Amygdala (tissue), 56 donors: ENCODE measurements at regions not wholly inside any gene's neighbourhood (a gene's known extent, or its start where the extent isn't known, plus 50 kb on each side); places are given as distances from the start of the nearest gene placed in this dataset.
"Not testable (repeated sequence)": the region's sequence is repeated elsewhere in the genome, so short reads cannot be mapped to it uniquely, and the experiment has no call there.

Experiments used
- DNase-seq, 56 donors: peaks; one replicate each; lab custom pipeline; 2025; lab: John Stamatoyannopoulos, UW

DNA sequence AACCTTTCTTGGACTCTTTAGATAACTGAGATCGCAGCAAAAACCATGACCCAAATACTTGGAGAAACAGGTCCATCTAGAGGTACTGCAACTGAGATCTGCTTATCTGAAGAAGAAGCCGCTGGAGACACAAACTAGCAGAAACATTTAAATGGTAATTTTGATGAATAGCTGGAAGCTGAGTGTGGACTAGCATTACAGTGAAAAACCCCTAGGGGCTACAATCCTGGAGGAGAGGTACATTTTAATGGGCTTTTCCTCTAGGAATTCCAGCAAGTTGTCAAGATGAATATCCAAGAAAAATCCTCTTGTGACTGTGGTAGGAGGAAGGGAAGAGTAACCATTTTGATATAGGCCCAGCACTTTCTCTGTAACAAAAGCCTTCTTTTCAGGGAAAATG is 592.5 kb upstream of the GRIA3 start:
- no peak for DNase-seq

- no peak for DNase-seq
Measured at GRCh38 chrX:122596998-122597397, 587.1 kb upstream of the GRIA3 start.

- DNase-seq, result peak in 1 of 56 donors; percentile 0
Measured at GRCh38 chrX:122622795-122623194, 561.3 kb upstream of the GRIA3 start.

DNA sequence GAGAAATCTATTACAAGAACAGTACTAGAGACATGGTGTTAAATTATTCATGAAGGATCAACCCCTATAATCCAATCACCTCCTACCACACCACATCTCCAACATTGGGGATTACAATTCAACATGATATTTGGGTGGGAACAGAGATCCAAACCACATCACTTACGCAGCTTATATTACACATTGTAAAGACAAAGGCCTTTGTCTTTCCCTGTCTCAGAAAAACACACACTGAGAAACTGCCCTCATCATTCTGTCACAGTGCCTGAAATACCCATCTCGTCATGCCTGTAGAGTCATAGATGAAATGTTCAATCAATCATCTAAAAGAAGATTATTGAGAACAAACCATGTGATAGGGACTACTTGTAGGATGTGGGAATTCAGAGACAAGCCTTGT is 558.8 kb upstream of the GRIA3 start:
- DNase-seq, result no peak

DNA sequence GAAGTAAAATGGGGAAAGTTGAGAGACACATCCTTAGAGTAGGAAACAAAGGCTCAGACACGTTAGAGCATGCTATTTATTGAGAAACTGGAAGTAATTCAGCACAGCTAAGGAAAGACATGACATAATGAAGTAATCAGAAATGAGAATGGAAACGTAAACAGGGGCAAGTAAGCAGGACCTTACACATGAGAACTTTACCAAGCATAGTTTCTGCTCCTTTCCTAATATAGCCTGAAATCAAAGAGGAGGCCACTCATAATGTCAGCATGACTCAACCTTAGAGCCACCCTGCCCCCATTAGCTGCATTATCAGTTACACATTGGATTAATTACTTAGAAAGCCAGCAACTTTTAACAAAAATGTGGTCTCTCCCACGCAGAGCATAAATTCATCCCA is 558.3 kb upstream of the GRIA3 start:
- no peak for DNase-seq

GRCh38 chrX:122626871-122627270 is 557.2 kb upstream of the GRIA3 start:
- no peak for DNase-seq

DNA sequence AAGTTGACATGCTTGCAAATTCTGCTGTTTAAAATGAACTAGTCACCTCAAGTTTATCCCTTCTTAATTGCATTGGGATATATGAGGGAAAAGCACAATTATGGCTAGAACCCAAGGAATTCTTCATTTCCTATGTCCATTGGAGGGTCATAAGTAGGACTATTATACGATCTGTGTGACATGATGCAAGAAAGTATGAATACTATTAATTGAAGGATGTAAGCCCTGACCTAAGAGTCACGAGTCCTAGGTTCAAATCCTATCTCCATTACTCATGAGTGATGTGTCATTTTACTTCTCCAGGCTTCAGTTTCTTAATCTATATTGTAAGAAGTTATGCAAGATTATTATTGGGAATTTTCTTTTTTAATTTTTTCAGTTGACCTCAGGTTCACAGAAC is 542.9 kb upstream of the GRIA3 start:
- DNase-seq, result no peak

DNA sequence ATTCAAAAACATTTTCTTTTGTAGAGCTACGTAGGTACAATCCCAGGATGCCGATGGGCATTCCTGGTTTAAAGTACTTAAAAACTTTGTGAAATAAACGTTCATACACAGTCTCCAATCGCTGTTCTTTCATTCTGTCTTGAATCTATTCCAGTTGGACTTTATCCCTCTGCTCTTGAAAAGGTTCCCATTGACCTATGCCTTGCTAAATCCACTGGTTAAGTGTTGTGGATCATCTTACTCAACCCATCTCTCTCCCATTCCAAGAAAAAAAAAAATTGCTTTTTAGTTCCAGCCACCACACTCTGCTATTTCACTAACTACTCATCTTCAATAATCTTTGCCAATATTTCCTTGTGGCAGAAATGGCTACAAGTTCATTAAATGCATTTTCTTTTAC is 542.3 kb upstream of the GRIA3 start:
- DNase-seq, result no peak

- not testable (repeated sequence) for DNase-seq
Measured at GRCh38 chrX:122655256-122655655, 528.8 kb upstream of the GRIA3 start.

GRCh38 chrX:122666601-122667000 is 517.5 kb upstream of the GRIA3 start:
- no peak for DNase-seq

GRCh38 chrX:122667667-122668066 is 516.4 kb upstream of the GRIA3 start:
- DNase-seq, result no peak

GRCh38 chrX:122703762-122704161 is 480.3 kb upstream of the GRIA3 start:
- DNase-seq, result no peak

DNA sequence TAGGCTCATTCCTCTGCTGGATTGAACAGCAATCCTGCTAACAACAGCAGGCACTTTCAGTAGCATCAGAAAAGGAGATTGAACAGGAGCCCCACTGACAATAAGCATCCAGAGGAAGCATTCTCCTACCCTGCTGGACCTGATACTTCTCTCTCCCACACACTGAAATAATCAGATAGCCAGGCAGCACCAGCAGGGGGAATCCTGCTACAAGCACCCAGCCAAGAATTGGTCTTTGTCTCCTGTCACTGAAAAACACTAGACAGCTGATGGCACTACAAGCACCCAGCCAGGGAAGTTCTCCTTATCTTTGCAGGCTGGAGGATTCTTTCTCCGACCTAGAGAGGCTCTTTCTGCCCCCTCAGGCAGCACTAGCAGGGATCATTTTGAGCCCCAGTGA is 444.3 kb upstream of the GRIA3 start:
- no peak for DNase-seq

DNA sequence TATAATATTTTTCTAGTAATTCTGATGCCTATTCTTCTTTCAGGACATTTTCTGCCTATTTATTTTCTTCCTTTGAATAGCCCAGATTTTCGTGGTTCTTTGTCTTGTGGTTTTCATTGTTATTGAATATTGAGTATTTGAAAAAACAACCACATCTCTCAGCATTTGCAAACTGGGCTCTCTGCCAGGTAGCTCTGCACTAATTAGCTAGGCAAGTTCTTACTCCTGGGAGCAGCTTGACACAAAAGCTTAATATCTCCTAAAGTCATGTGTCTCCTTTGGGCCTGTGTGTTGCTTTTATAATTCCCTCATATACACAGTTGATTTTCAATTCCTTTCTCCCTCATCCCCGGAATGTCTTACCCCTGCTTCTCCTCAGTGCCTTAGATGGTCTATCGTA is 413.5 kb upstream of the GRIA3 start:
- DNase-seq, result peak in 8 of 56 donors; percentile 0 to 1 (median 0)

- DNase-seq, result no peak
Measured at GRCh38 chrX:122771933-122772332, 412.1 kb upstream of the GRIA3 start.

DNA sequence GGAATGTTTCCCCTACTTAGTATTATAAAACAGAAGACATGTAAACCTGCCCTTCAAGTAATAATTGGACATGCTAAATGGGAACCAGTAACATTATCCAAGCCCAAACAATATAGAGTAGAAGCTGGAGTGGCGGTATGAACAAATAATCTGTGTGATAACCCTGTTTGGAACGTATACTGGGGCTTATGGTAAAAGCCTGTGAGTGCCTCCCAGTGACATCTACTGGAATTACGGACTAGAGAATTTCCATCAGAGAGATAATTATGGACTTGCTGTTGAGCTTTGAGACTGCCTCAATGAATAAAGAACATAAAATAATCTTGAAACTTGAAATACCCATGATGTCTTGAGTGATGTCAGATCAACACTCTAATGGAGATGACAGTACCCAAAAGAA is 406.3 kb upstream of the GRIA3 start:
- no peak for DNase-seq

GRCh38 chrX:122783918-122784317 is 400.2 kb upstream of the GRIA3 start:
- no peak for DNase-seq

DNA sequence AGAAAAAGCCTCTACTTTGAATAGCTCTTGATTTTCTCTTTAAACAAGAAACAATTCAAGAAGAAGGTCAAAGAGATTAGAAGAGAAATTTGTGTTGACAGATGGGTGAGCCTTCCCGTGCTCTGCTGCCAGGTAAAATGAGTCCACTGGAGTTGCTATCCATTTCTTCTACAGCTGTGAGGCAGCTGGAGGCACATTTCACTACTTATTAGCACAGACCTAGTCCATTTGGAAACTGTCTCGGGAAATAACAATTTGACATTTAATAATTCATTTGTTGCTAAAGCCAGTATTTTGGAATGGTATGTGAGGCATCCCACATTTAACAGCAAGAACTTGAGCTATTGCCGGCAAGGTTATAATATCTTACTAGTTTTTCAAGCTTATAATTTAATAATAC is 396.8 kb upstream of the GRIA3 start:
- DNase-seq, result no peak

DNA sequence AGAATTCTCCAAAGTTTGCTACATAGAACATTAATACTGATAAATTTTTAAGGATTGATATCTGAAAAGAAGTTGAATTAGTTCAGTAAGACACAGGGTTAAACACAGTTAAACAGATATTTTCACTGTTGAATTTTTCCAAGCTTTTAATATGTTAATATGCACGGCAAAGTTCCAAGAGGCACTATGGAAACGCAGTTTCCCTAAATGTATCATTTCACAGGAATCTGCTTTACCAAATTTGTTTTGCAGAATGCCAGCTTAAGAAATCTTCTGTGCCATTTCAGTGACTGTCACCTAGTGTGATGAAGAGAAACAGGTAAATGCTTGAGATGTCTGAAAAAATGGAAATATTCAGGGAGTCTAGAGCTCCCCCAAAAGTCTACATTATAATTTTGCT is 395.9 kb upstream of the GRIA3 start:
- DNase-seq, result no peak

GRCh38 chrX:122790376-122791095 is 393.5 kb upstream of the GRIA3 start:
- no peak for DNase-seq

DNA sequence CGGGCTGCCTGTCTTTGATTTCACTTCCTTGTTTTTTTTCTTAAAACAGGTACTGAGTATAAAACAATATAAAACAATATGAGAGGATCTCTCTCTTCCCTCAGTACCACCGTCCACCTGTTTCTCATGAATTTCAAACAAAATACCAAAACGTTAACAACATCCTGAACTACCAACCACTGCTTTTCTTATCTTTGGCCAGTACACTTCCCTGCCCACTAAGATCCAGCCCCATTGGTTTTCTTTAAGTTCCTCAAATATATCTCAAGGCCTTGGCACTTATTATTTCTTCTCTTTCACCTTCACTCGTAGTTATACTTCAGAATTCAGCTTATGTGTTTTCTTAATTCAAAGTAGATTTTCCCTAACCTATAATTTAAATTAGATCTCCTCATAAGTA is 370.2 kb upstream of the GRIA3 start:
- no peak for DNase-seq

- DNase-seq, result no peak
Measured at GRCh38 chrX:122816288-122816687, 367.8 kb upstream of the GRIA3 start.

GRCh38 chrX:122817321-122817955 is 366.6 kb upstream of the GRIA3 start:
- DNase-seq, result no peak
